ENCODE measurements at regions not wholly inside any gene's neighbourhood (a gene's known extent, or its start where the extent isn't known, plus 50 kb on each side); places are given as distances from the start of the nearest gene placed in this dataset.
A peak's percentile ranks its signal among the peaks of the same experiment; 100 is the strongest.
"Not testable (repeated sequence)": the region's sequence is repeated elsewhere in the genome, so short reads cannot be mapped to it uniquely, and the experiment has no call there.

GRCh38 chr6:155690820-155691219 lies 235.2 kb upstream of the NOX3 start:
- no peak for DNase-seq (ENCODE audit: low read depth)

GRCh38 chr6:155687645-155688044 lies 232.0 kb upstream of the NOX3 start:
- DNase-seq (ENCODE audit: low read depth): peak; percentile 13

- DNase-seq (ENCODE audit: low read depth): no peak
Measured at GRCh38 chr6:155684416-155685196, 229.0 kb upstream of the NOX3 start.

GRCh38 chr6:155678361-155678760 lies 222.7 kb upstream of the NOX3 start:
- DNase-seq (ENCODE audit: low read depth): peak; percentile 55

GRCh38 chr6:155676346-155676745 lies 220.7 kb upstream of the NOX3 start:
- DNase-seq (ENCODE audit: low read depth): peak; percentile 15

GRCh38 chr6:155670655-155671054 lies 215.0 kb upstream of the NOX3 start:
- DNase-seq (ENCODE audit: low read depth): no peak

- DNase-seq (ENCODE audit: low read depth): no peak
Measured at GRCh38 chr6:155660251-155660977, 204.8 kb upstream of the NOX3 start.

GRCh38 chr6:155656024-155656423 lies 200.4 kb upstream of the NOX3 start:
- no peak for DNase-seq (ENCODE audit: low read depth)

- no peak for DNase-seq (ENCODE audit: low read depth)
Measured at GRCh38 chr6:155654474-155654873, 198.8 kb upstream of the NOX3 start.

GRCh38 chr6:155648301-155648700 lies 192.7 kb upstream of the NOX3 start:
- no peak for DNase-seq (ENCODE audit: low read depth)

- no peak for DNase-seq (ENCODE audit: low read depth)
Measured at GRCh38 chr6:155647354-155647753, 191.7 kb upstream of the NOX3 start.

- no peak for DNase-seq (ENCODE audit: low read depth)
Measured at GRCh38 chr6:155646443-155646842, 190.8 kb upstream of the NOX3 start.

- DNase-seq (ENCODE audit: low read depth): peak; percentile 92
Measured at GRCh38 chr6:155645325-155645724, 189.7 kb upstream of the NOX3 start.

- no peak for DNase-seq (ENCODE audit: low read depth)
Measured at GRCh38 chr6:155641603-155642002, 186.0 kb upstream of the NOX3 start.

- no peak for DNase-seq (ENCODE audit: low read depth)
Measured at GRCh38 chr6:155638200-155638599, 182.6 kb upstream of the NOX3 start.

- no peak for DNase-seq (ENCODE audit: low read depth)
Measured at GRCh38 chr6:155635416-155635815, 179.8 kb upstream of the NOX3 start.

GRCh38 chr6:155630085-155630484 lies 174.4 kb upstream of the NOX3 start:
- no peak for DNase-seq (ENCODE audit: low read depth)

GRCh38 chr6:155629652-155630051 lies 174.0 kb upstream of the NOX3 start:
- DNase-seq (ENCODE audit: low read depth): no peak

GRCh38 chr6:155628306-155628705 lies 172.7 kb upstream of the NOX3 start:
- no peak for DNase-seq (ENCODE audit: low read depth)

- DNase-seq (ENCODE audit: low read depth): not testable (repeated sequence)
Measured at GRCh38 chr6:155627722-155628212, 172.1 kb upstream of the NOX3 start.

- no peak for DNase-seq (ENCODE audit: low read depth)
Measured at GRCh38 chr6:155623450-155624178, 168.0 kb upstream of the NOX3 start.

- no peak for DNase-seq (ENCODE audit: low read depth)
Measured at GRCh38 chr6:155614606-155615005, 159.0 kb upstream of the NOX3 start.

Data from renal cortical epithelial cell (primary cell).